ENCODE measurements at regions not wholly inside any gene's neighbourhood (a gene's known extent, or its start where the extent isn't known, plus 50 kb on each side); places are given as distances from the start of the nearest gene placed in this dataset.

DNA sequence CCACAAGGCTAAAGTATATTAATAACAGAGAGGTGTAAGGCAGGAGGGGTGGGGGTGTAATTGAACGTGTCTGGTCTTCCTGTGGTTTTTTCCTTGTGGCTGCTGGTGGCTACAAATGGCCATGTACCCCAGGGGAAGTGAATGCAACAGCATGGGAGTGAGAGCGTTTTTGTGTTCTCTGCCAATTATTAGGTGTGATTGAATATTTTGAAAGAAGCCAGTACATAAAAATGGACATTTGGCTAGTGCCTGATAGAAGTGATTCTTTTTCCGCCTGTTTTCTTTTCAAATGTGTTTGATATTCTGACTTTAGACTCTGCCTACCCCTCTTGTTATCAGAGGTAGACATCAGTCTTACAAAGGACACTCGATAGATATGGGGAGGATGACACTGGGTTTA lies 141.3 kb downstream of the PRL start:
- TF ChIP-seq POLR2A (IDR thresholded peaks at IDR 0.05; ENCODE audit: low read depth) = no peak
- TF ChIP-seq, protein P1, sequence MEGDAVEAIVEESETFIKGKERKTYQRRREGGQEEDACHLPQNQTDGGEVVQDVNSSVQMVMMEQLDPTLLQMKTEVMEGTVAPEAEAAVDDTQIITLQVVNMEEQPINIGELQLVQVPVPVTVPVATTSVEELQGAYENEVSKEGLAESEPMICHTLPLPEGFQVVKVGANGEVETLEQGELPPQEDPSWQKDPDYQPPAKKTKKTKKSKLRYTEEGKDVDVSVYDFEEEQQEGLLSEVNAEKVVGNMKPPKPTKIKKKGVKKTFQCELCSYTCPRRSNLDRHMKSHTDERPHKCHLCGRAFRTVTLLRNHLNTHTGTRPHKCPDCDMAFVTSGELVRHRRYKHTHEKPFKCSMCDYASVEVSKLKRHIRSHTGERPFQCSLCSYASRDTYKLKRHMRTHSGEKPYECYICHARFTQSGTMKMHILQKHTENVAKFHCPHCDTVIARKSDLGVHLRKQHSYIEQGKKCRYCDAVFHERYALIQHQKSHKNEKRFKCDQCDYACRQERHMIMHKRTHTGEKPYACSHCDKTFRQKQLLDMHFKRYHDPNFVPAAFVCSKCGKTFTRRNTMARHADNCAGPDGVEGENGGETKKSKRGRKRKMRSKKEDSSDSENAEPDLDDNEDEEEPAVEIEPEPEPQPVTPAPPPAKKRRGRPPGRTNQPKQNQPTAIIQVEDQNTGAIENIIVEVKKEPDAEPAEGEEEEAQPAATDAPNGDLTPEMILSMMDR (IDR thresholded peaks at IDR 0.05) = no peak

All from esophagus muscularis mucosa (tissue), 3 donors.